ENCODE measurements at regions not wholly inside any gene's neighbourhood (a gene's known extent, or its start where the extent isn't known, plus 50 kb on each side); places are given as distances from the start of the nearest gene placed in this dataset.

DNA sequence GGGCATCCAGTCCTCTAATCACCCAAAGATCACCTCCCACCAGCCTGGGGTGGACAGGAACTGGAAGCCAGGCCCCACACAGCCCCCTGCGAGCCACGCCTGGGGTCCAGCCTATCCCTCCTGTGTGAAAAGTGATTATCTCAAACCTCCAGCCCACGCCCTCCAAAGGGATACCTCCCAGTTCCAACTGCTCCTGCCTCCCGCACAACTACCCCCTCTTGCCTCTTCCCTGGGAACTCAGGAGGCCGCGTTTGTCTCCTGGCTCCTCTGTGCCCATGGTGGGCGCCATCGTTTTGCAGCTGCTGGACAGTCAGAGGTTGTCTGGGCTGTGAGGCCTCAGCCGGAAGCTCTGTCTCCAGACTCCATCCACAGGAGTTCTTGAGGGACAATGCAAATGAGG, 305.9 kb downstream of the AJAP1 start:
- no peak for DNase-seq (ENCODE audit: low spot score)

DNA sequence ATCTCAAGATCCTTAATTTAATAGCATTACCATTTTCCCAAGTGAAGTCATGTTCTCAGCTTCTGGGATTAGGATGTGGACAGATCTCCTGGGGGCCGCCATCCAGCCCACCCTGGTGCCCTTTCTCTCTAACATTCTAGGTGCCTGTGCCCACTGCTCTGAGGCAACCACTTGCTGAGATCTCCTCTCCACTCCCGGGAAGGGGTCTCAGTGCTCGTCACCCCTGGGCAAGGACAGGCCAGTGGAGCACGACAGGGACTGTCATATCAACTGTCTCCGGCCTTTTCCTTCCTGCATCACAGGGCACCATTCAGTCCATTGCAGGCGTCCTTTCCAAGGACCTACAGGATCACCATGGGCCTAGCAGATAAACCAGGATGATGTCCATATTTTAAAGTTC, 304.8 kb downstream of the AJAP1 start:
- no peak for DNase-seq (ENCODE audit: low spot score)

DNA sequence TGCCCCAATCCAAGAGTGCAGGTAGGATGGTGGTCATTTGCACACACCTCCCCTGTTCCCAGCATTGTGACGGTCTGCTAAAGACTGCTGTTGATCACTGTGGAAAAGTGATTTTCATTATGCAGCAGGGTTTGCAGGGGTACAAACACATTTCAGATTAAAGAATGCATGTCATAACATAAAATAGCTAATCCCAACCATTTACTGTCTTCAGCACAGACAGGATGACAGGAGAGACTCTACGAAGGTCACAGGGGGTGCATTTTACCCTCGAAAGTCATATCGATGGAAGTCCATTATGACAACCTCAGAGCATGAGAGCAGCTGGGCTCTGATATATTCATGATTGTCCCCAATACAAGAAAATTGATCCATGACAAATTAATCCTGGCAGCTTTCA, 302.6 kb downstream of the AJAP1 start:
- no peak for DNase-seq (ENCODE audit: low spot score)

- no peak for DNase-seq (ENCODE audit: low spot score)
These were observed 300.0 kb downstream of the AJAP1 start for GRCh38 chr1:4954392-4954791.

- DNase-seq (ENCODE audit: low spot score), result no peak
These were observed 297.2 kb downstream of the AJAP1 start for GRCh38 chr1:4951601-4952000.

GRCh38 chr1:4946343-4946742, 291.9 kb downstream of the AJAP1 start:
- no peak for DNase-seq (ENCODE audit: low spot score)

DNA sequence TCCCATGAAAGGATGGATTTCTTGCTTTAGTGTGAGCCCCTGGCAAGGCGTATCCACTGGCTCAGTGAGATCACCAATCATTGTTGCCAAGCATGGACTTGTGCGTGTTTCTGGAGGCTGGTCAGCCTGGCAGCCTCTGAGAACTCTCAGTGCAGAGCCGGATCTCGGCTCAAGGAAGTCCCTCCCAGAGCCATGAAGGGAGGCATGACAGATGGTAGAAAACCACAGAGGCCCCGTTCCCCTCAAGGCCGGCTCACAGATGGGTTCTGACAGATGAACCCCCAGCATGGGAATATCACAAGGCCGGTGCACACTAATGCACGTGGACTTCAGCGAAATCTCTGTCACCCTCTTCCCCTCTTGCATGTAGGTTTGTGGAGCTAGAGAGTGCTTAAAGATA, 290.5 kb downstream of the AJAP1 start:
- no peak for DNase-seq (ENCODE audit: low spot score)

GRCh38 chr1:4944072-4944471, 289.7 kb downstream of the AJAP1 start:
- DNase-seq (ENCODE audit: low spot score), result no peak

- DNase-seq (ENCODE audit: low spot score), result no peak
These were observed 284.9 kb downstream of the AJAP1 start for GRCh38 chr1:4939266-4939665.

- DNase-seq (ENCODE audit: low spot score), result no peak
These were observed 283.6 kb downstream of the AJAP1 start for GRCh38 chr1:4937876-4938534.

GRCh38 chr1:4935807-4936206, 281.4 kb downstream of the AJAP1 start:
- no peak for DNase-seq (ENCODE audit: low spot score)

- no peak for DNase-seq (ENCODE audit: low spot score)
These were observed 278.8 kb downstream of the AJAP1 start for GRCh38 chr1:4933232-4933631.

DNA sequence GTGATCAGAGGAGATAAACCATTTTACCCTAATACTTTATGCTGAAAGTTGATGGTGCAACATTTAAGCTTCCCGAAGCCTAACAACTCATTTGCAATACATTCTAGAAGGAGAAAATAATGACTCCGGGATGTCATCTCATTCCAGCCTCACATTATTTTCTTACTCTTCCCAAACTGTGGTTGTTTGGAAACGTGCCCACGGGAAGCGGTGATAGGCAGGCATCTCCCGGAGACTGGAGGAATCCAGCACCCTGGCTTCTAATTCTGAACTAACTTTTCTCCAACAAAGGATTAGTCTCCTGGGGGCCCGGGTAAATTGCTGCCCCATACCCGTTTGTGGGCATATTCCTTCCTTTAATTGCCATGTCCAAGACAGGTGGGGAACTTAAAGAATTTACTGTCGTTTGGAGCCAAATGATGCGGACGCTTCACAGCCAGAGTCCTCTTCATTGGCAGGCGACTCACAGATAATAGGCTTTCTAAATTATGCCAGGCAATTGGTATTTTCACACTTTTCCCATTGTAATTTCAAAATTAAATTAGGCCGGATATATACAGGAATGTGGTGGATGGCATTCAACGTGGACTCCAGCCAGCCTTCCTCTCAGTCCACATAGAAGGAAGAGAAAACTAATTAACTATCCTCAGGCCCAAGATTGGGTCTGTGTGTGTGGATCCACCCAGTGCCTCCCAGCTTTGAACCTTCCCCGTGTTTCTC, 278.1 kb downstream of the AJAP1 start:
- DNase-seq (ENCODE audit: low spot score), result no peak

DNA sequence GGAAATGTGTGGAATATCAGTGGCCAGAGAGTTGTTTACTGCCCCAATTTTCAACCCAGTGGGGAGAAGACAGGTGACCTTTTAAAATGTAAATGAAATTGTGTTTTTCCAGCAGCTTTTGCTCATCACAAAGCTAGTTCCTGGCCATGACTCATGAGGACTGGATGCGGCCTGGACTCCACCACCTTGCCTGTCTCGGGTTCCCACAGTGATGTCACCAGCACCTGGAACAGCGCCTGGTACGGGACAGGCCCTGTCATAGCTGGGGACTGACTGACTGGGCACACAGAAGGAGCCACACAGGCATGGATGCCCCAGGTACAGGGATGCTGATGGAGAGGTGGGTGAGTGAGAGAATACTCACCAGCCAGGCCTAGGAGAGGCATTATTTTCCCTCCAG, 277.1 kb downstream of the AJAP1 start:
- no peak for DNase-seq (ENCODE audit: low spot score)

DNA sequence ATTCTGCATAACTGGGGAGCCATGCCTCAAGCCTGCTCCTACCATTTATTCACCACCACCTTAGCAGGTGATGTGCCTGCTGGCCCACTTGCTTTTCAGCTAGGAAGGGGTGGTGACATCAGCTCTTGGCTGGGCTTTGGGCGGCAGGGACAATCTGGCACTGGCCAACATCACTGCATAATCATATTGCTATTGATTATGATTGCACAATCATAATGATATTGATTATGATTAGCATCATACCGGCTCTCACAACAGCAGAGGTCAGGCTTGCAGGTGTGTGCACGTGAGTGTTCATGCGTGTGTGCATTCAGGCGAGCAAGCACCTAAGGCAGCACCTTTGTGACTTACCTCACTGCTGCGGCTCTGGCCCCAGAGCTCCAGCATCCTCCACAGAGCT, 273.8 kb downstream of the AJAP1 start:
- DNase-seq (ENCODE audit: low spot score), result no peak

- DNase-seq (ENCODE audit: low spot score), result no peak
These were observed 269.9 kb downstream of the AJAP1 start for GRCh38 chr1:4924356-4924755.

DNA sequence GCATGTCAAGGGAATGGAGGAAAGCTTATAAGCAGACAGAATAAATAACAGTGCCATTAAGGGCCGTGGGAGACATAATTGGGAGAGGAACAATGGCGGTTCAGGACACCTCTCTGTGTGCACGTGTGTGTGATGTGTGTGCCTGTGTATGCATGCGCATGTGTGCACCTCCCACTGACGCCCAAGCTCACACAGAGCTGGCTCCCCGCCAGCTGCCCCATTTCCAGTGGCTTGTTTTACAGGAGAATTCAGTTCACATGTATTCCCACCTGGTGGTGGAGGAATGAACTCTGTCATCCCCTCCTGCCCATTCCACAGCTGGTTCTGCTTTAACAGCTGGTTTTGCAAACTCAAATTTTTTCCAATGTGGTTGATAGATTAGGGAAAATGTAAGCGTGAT, 262.2 kb downstream of the AJAP1 start:
- no peak for DNase-seq (ENCODE audit: low spot score)

DNA sequence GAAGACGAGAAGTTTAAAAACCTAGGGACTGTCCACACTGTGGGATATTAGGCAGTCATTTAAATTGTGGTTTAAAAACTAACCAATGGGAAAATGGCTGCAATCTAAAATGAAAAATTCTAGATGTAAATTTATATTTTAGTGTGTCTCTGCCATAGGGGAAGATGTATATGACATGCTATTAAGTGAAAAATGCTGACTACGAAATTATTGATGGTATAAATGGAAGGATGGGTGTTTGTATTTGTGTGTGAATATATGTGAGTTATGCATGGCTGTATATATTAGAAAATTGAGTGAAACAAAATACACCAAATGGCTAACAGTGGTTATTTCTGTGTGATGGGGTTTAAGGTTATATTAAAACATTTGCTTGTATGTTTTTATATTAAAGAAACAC, 260.7 kb downstream of the AJAP1 start:
- no peak for DNase-seq (ENCODE audit: low spot score)

DNA sequence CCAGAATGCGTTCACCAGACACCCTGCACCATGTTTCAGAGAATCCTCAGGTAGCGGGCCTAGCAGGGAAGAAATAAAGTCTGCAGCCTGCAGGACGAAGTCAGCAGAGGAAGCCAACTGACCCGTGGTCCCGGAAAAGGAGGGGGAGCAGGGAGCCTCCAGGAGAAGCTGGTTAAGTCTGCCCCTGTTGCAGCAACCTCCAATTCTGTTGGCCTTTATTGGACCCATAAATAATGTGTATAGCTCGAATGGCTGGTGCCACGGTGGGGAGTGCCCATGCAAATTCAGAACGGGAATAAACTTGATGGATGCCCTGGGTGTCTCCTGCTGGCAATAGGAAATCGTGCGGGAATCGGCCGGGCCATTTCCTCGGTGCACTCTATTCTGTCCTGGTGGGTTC, 254.1 kb downstream of the AJAP1 start:
- DNase-seq (ENCODE audit: low spot score), result no peak

DNA sequence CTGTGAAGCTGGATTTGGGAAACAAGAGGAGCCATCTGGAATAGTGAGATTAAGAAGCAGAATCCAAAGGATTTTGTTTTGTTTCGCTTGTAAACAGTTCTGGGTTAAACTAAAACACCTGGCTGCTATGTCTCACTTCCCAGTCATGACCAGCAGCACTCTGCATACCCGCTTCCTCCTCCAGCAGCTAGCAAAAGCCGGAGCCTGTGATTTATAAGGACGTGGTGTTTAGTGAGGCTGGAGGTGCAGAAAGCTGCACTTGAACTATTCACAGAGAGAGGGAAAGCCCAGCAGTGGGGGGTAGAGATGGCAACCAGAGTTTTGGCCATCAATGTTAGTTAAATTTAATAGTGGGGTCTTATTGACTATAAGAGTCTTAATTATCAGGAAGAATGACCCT, 240.2 kb downstream of the AJAP1 start:
- DNase-seq (ENCODE audit: low spot score), result no peak

DNA sequence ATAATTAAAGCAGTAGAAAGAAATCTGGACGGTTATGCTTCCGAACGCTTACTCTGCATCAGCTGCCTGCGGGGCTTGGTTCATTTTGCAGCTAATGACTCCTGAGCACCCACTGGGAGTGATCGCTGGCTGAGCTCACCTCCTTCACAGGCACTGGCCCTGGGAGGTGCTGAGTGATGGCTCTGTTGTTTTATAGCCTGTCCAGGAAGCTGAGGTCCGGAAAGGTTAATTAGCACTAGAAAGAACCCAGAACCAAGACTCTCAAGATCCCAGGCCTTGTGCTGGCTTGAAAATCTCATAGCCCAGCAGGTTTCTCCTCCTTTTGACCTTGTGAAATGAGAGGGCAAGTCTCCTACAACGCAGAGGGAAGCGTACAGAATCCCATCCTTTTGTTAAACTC, 226.2 kb downstream of the AJAP1 start:
- no peak for DNase-seq (ENCODE audit: low spot score)

- no peak for DNase-seq (ENCODE audit: low spot score)
These were observed 223.0 kb downstream of the AJAP1 start for GRCh38 chr1:4877426-4877825.

- DNase-seq (ENCODE audit: low spot score), result no peak
These were observed 217.0 kb downstream of the AJAP1 start for GRCh38 chr1:4871373-4871772.

- no peak for DNase-seq (ENCODE audit: low spot score)
These were observed 214.1 kb downstream of the AJAP1 start for GRCh38 chr1:4868521-4868920.

All from kidney capillary endothelial cell (primary cell).